ENCODE measurements at regions not wholly inside any gene's neighbourhood (a gene's known extent, or its start where the extent isn't known, plus 50 kb on each side); places are given as distances from the start of the nearest gene placed in this dataset.

GRCh38 chr13:53522034-53522433 is 493.4 kb downstream of the OLFM4 start:
- TF ChIP-seq CTCF (IDR thresholded peaks at IDR 0.05) = no peak
- no peak for TF ChIP-seq POLR2A (IDR thresholded peaks at IDR 0.05)
